Activated CD4-positive, alpha-beta T cell treated with anti-CD3 and anti-CD28 coated beads, Interleukin-2, amount 10 ng/mL, durations not matched to agents 7 days and 5 days (primary cell): ENCODE measurements at regions not wholly inside any gene's neighbourhood (a gene's known extent, or its start where the extent isn't known, plus 50 kb on each side); places are given as distances from the start of the nearest gene placed in this dataset.

Experiments
- CTCF ChIA-PET: fragments of 350-600 bp; sonication (Branson Sonifier 250); formaldehyde crosslinking; loops from one replicate; lab custom pipeline; 2021; ENCODE audit warnings: antibody characterized with exemption; lab: Charles Lee
- POLR2A ChIA-PET: fragments of 350-600 bp; sonication (Branson Sonifier 250); formaldehyde crosslinking; loops from one replicate; lab custom pipeline; 2021; ENCODE audit warnings: antibody characterized with exemption; lab: Charles Lee
- DNase-seq: peaks from one replicate; pipeline ENCODE4 v3.0.0-alpha.2; 2020
- H3K27ac Mint-ChIP-seq: one replicate; pipeline ENCODE4 v1.8.0; 2021; ENCODE audit warnings: mild to moderate bottlenecking, moderate library complexity, mixed read lengths
- H3K27me3 Mint-ChIP-seq: one replicate; pipeline ENCODE4 v1.8.0; 2021; ENCODE audit warnings: mixed read lengths
- H3K36me3 Mint-ChIP-seq: one replicate; pipeline ENCODE4 v1.8.0; 2021; ENCODE audit warnings: low read depth, mixed read lengths
- H3K4me1 Mint-ChIP-seq: one replicate; pipeline ENCODE4 v1.8.0; 2021; ENCODE audit warnings: mixed read lengths
- H3K4me3 Mint-ChIP-seq: one replicate; pipeline ENCODE4 v1.8.0; 2021; ENCODE audit warnings: mild to moderate bottlenecking, moderate library complexity, mixed read lengths
- H3K9me3 Mint-ChIP-seq: one replicate; pipeline ENCODE4 v1.8.0; 2021; ENCODE audit warnings: mixed read lengths

DNA sequence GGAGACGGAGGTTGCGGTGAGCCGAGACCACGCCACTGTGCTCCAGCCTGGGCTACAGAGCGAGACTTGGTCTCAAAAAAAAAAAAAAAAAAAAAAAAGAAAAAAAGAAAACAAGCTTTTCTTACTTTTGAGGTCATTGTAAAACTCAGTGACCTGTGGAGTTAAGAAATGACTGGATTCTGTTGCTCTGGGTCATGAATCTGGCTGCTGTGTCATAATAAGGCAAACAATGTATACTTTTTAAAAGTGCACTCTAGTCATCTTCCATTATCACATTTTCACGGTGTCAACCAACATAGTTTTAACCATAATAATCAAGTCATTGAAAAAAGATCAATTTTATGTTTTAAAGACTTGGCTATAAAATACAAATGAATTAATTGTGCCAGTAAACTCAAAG, 1186.6 kb downstream of the DIAPH3 start:
- CTCF ChIA-PET: no interaction called here
- no peaks in the 10 kb centered on the region for H3K36me3 Mint-ChIP-seq
- H3K9me3 Mint-ChIP-seq: no peaks in the 10 kb centered on the region
- H3K4me1 Mint-ChIP-seq: no peaks in the 10 kb centered on the region
- POLR2A ChIA-PET: no interaction called here
- H3K27me3 Mint-ChIP-seq: no peaks in the 10 kb centered on the region
- DNase-seq: no peak
- no peak overlapping the region for H3K4me3 Mint-ChIP-seq
- H3K27ac Mint-ChIP-seq: no peak overlapping the region

DNA sequence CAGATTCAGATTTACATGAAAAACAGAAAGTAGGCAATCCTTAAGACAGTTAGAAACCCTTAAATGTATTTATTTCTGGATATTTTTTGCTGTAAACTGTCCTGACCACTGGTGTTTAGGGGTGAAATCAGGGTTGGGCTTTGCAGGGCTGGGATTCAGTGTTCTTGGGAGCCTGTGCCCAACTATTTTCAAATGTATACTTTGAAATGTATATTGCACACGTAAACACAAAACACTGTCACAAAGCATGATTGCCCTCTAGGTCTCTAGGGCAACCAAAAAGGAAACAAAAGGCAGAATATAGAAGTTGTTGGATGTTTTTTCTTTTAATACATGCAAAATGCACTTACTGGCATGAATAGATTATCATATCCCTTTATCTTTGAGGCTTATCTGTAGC, 1185.4 kb downstream of the DIAPH3 start:
- ChIA-PET POLR2A (no interaction called here), CTCF (no interaction called here)
- H3K27ac Mint-ChIP-seq: no peak overlapping the region
- H3K4me1 Mint-ChIP-seq: no peaks in the 10 kb centered on the region
- no peaks in the 10 kb centered on the region for H3K9me3 Mint-ChIP-seq
- no peak overlapping the region for H3K4me3 Mint-ChIP-seq
- H3K36me3 Mint-ChIP-seq: no peaks in the 10 kb centered on the region
- H3K27me3 Mint-ChIP-seq: no peaks in the 10 kb centered on the region
- no peak for DNase-seq

DNA sequence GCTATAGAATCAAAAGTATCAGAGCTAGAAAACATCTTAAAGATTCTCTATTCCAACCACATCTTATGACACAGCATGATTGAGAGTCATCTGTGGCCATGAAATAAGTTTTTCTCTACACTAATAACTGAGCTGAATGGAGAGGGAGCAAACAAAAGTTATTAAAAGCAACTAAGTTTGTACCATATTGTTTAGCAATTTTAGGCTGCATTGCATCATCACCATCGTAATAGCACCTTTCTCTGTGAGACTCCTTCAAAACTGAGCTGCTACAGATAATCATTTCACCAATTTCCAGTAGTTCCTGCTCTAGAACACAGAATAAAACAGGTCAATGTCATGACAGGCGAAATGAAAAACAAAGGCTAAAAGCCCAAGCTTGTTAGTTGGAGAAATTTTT, 1183.9 kb downstream of the DIAPH3 start:
- CTCF ChIA-PET: no interaction called here
- no peaks in the 10 kb centered on the region for H3K4me1 Mint-ChIP-seq
- H3K27ac Mint-ChIP-seq: no peak overlapping the region
- H3K4me3 Mint-ChIP-seq: no peak overlapping the region
- H3K36me3 Mint-ChIP-seq: no peaks in the 10 kb centered on the region
- POLR2A ChIA-PET: no interaction called here
- no peaks in the 10 kb centered on the region for H3K27me3 Mint-ChIP-seq
- H3K9me3 Mint-ChIP-seq: no peaks in the 10 kb centered on the region
- DNase-seq: no peak

DNA sequence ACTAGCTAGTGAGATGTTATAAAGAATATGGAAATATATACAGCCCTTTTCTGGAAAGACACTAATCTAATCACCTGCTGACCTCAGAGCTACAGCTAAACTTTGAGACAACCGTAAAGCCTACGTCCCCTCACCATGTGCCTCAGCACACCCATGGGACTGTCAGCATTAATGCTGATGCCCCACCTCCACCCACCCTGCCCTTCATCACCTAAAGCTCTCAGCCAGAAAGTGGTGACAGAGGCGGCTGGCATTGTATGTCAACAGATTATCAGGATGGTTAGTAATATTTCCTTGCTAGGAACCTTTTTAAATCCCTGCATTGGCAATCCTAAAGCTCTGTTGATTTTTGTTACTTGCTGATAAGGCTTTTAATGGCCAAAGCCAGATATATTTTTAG, 1177.9 kb downstream of the DIAPH3 start:
- Mint-ChIP-seq H3K4me1 (no peaks in the 10 kb centered on the region), H3K27ac (no peak overlapping the region), H3K4me3 (no peak overlapping the region), H3K27me3 (no peaks in the 10 kb centered on the region), H3K36me3 (no peaks in the 10 kb centered on the region), H3K9me3 (no peaks in the 10 kb centered on the region)
- ChIA-PET POLR2A (no interaction called here), CTCF (no interaction called here)
- no peak for DNase-seq

DNA sequence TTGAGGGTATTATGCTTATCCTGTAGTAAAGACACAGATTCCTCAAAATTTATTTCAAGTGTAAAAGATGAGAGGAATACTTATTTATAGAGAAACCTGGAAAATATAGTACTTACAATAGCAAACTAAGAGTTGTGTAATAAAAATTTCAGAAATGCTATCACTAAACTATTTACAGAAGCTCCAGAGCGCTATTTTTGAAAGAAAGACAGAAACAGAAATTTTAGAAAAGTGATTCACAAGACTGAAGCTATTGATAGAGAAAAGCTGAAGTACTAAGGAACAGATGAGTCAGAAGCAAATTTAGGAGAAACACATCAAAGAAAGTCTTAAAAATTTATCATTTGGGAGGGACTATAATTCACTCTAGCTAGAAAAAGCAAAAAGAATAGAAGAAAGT, 1174.2 kb downstream of the DIAPH3 start:
- Mint-ChIP-seq H3K27me3 (no peaks in the 10 kb centered on the region), H3K27ac (no peak overlapping the region), H3K36me3 (no peaks in the 10 kb centered on the region), H3K4me1 (no peaks in the 10 kb centered on the region), H3K9me3 (no peaks in the 10 kb centered on the region), H3K4me3 (no peak overlapping the region)
- CTCF ChIA-PET: no interaction called here
- no peak for DNase-seq
- POLR2A ChIA-PET: no interaction called here

DNA sequence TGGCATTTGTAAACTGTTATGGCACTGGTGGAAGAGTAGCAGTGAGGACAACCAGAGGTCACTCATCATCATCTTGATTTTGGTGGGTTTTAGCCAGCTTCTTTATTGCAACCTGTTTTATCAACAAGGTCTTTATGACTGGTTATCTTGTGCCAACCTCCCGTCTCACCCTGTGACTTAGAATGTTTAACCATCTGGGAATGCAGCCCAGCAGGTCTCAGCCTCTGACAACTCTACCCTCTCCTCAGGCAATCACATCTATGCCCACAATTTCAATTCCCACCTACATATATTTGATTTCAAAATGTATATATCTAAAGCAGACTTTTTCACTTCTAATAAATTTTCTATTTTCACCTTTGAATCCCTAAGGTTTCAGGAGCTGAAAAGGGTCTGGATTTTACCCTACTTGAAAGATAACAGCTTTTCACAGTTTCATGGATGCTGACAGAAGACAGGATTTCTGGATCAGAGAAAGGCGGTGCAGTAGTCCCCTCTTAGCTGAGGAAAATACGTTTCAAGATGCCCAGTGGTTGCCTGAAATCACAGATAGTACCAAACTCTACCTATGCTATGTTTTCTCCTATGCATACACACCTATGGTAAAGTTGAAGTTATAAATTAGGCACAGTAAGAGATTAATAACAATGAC, 1171.8 kb downstream of the DIAPH3 start:
- Mint-ChIP-seq H3K36me3 (no peaks in the 10 kb centered on the region), H3K27ac (no peak overlapping the region), H3K4me3 (no peak overlapping the region), H3K4me1 (no peaks in the 10 kb centered on the region), H3K27me3 (no peaks in the 10 kb centered on the region), H3K9me3 (no peaks in the 10 kb centered on the region)
- CTCF ChIA-PET: interaction anchor here (0.7 kb wide), 1 partner anchor 17 kb away, joined by 3 read pairs; no protein-coding TSS in a partner anchor
- no peak for DNase-seq
- POLR2A ChIA-PET: no interaction called here

DNA sequence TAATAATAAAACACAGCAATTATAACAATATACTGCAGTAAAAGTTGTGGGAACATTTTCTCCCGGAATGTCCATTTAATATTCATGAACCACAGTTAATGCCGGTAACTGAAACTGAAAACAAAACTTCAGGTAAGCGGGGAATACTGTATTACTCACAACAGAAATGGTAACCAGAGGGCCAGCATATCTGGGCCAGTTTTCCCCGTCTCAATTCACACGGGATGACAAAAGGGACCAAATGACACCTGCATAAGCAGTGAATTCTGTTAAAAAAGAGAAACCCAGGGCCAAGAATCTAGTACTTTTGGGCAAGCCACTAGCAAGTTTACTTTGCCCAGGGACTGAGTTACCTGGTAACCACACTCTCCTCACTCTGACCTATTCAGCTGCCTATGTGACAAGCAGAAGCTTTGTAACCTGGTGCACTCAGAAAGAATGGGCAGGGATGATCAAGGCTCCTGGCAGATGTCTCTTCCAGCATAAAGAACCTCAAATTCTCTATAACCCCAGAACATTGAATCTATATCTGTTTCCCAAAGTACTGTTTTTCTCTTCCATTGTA, 1171.2 kb downstream of the DIAPH3 start:
- no peaks in the 10 kb centered on the region for H3K36me3 Mint-ChIP-seq
- no peak for DNase-seq
- no peak overlapping the region for H3K27ac Mint-ChIP-seq
- H3K4me1 Mint-ChIP-seq: no peaks in the 10 kb centered on the region
- CTCF ChIA-PET: no interaction called here
- POLR2A ChIA-PET: no interaction called here
- H3K27me3 Mint-ChIP-seq: no peaks in the 10 kb centered on the region
- no peak overlapping the region for H3K4me3 Mint-ChIP-seq
- no peaks in the 10 kb centered on the region for H3K9me3 Mint-ChIP-seq

DNA sequence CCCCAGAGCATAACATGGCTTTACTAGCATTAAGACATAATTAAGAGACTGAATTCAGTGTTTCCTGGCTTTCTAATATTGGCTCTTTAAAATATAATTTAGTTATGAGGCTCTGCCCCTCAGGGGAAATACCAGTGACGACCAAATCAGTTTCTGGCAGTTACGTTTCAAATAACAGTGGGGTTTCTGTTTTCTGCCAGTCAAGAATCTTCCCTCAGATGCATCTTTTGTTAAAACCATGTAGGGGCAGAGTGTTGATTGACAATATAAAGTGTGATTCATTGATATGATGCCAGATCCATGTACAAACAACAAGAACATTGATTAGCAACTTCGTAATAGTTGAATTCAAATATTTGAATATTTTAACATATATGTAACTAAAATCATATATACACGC, 1169.7 kb downstream of the DIAPH3 start:
- DNase-seq: no peak
- no peak overlapping the region for H3K27ac Mint-ChIP-seq
- no peaks in the 10 kb centered on the region for H3K36me3 Mint-ChIP-seq
- ChIA-PET POLR2A (no interaction called here), CTCF (no interaction called here)
- no peaks in the 10 kb centered on the region for H3K9me3 Mint-ChIP-seq
- no peaks in the 10 kb centered on the region for H3K4me1 Mint-ChIP-seq
- no peak overlapping the region for H3K4me3 Mint-ChIP-seq
- H3K27me3 Mint-ChIP-seq: no peaks in the 10 kb centered on the region

DNA sequence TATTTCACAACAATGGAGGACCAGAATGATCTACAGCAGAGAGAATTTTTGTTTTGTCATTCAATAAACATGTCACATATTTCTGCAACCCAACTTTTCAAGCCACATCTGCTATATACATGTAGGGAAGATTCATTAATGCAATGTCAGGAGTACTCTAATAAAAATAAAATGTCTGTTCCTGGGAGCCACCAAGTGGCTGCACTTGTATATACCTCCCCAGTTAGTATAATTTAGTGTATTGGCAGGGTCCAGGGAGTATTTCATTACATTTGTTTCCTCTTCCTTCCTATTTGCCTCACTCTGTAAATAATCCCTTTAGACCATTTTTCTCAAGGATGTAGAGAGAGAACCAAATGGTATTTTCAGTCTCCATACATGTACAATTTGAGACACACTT, 1169.0 kb downstream of the DIAPH3 start:
- CTCF ChIA-PET: no interaction called here

DNA sequence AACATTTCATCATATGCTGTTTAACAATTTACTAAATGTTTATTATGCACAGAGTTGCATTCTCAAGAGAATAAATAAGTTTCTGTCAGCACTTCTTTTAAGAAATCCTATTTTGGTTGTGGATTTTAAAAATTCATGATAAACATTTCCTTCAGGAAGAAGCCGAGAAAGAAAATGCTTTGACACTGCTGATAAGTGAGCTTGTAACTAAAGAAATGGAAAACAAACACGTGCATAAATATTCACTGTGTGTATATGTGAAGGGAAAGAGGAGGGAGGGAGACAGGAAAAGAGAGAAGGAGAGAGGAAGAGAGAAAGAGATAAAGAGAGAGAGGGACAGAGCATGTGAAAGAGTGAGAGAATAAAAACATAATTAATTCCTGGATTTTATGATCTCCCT, 1165.0 kb downstream of the DIAPH3 start:
- POLR2A ChIA-PET: no interaction called here
- Mint-ChIP-seq H3K4me1 (no peaks in the 10 kb centered on the region), H3K9me3 (no peaks in the 10 kb centered on the region), H3K36me3 (no peaks in the 10 kb centered on the region), H3K4me3 (no peak overlapping the region), H3K27ac (no peak overlapping the region), H3K27me3 (no peaks in the 10 kb centered on the region)
- DNase-seq: no peak
- CTCF ChIA-PET: no interaction called here

More for the DNA sequence above, 1169.0 kb downstream of the DIAPH3 start:
- H3K36me3 Mint-ChIP-seq: no peaks in the 10 kb centered on the region
- H3K27me3 Mint-ChIP-seq: no peaks in the 10 kb centered on the region
- POLR2A ChIA-PET: no interaction called here
- DNase-seq: no peak
- no peaks in the 10 kb centered on the region for H3K4me1 Mint-ChIP-seq
- H3K27ac Mint-ChIP-seq: no peak overlapping the region
- no peaks in the 10 kb centered on the region for H3K9me3 Mint-ChIP-seq
- H3K4me3 Mint-ChIP-seq: no peak overlapping the region

DNA sequence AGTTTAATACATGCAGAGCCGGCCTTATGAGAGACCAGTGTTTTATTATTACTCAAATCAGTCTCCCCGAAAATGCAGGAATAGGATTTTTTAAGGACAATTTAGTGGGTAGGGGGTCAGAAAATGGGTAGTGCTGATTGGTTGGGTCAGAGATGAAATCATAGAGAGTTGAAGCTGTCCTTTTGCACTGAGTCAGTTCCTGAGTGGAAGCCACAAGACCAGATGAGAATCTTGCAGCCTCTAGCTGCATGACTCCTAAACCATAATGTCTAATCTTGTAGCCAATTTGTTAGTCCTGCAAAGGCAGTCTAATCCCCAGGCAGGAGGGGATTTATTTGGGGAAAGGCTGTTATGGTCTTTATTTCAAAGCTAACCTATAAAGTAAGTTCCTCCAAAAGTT, 1163.9 kb downstream of the DIAPH3 start:
- no peaks in the 10 kb centered on the region for H3K36me3 Mint-ChIP-seq
- no peak overlapping the region for H3K4me3 Mint-ChIP-seq
- no peak overlapping the region for H3K27ac Mint-ChIP-seq
- no peak for DNase-seq
- ChIA-PET CTCF (no interaction called here), POLR2A (no interaction called here)
- H3K4me1 Mint-ChIP-seq: no peaks in the 10 kb centered on the region
- no peaks in the 10 kb centered on the region for H3K27me3 Mint-ChIP-seq
- no peaks in the 10 kb centered on the region for H3K9me3 Mint-ChIP-seq

DNA sequence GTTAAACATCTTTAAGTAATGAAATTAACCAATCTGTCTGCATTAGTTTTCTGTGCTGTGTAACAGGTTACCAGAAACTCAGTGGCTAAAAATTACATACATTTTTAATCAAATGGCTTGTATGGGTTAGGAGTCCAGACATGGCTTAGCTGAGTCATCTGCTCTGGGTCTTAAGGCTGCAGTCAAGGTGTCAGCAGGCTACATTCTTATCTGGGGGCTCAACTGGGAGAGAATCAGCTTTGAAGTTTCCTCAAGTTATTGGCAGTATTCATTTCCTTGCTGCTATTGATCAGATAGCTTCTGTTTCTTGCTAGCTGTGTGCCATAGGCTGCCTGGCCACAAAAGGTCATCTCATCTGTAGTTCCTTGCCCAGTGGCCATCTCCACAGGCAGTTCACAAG, 1163.0 kb downstream of the DIAPH3 start:
- Mint-ChIP-seq H3K4me3 (no peak overlapping the region), H3K4me1 (no peaks in the 10 kb centered on the region), H3K27ac (no peak overlapping the region), H3K9me3 (no peaks in the 10 kb centered on the region), H3K27me3 (no peaks in the 10 kb centered on the region), H3K36me3 (no peaks in the 10 kb centered on the region)
- ChIA-PET CTCF (no interaction called here), POLR2A (no interaction called here)
- no peak for DNase-seq

DNA sequence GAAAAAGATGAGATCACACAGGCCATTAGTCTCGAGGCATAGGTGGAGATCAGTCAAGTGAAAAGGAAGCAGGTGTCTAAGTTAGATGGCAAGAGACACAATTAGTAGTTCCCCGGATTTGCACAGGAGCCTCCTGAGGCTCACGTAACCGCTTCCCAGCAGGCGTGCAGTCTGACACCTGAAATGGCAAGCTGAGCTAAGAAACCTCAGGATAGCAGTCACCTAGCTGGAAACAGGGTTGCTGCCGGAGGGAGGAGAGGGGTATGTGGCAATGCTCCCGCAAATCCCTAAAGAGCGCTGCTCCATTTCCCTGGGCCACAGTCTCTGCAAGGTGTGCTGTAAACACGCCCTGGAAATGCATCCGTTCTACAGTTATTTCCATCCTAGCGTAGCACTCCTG, 1151.0 kb downstream of the DIAPH3 start:
- no peaks in the 10 kb centered on the region for H3K36me3 Mint-ChIP-seq
- ChIA-PET POLR2A (no interaction called here), CTCF (no interaction called here)
- peaks cover 3% of the 10 kb centered on the region for H3K9me3 Mint-ChIP-seq
- no peak overlapping the region for H3K4me3 Mint-ChIP-seq
- H3K27me3 Mint-ChIP-seq: no peaks in the 10 kb centered on the region
- H3K4me1 Mint-ChIP-seq: no peaks in the 10 kb centered on the region
- DNase-seq: no peak
- H3K27ac Mint-ChIP-seq: no peak overlapping the region

DNA sequence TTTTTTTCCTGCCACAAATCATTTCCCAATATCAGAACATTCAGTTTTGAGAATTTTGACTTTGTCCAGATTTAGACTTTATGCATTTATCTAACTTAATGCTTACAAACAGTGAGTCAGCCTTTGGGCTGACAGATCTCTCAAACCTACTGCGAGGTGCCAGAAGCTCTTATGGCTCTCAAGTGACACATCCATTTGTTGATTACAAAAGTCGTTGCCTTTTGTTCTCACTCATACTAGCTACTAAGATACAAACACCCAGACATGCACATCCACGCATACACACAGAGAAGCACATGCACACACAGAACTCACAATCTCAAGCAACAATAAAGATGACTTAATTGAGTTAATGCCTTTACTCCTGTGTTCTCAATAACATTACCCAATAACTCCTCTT, 1147.5 kb downstream of the DIAPH3 start:
- ChIA-PET POLR2A (interaction anchor here (0.7 kb wide), 1 partner anchor 383 kb away, joined by 3 read pairs; no protein-coding TSS in a partner anchor), CTCF (no interaction called here)
- no peak overlapping the region for H3K4me3 Mint-ChIP-seq
- H3K27ac Mint-ChIP-seq: no peak overlapping the region
- no peaks in the 10 kb centered on the region for H3K4me1 Mint-ChIP-seq
- no peak for DNase-seq
- H3K36me3 Mint-ChIP-seq: no peaks in the 10 kb centered on the region
- no peaks in the 10 kb centered on the region for H3K9me3 Mint-ChIP-seq
- no peaks in the 10 kb centered on the region for H3K27me3 Mint-ChIP-seq
